Endodermal cell (in vitro differentiated cells): ENCODE measurements at regions not wholly inside any gene's neighbourhood (a gene's known extent, or its start where the extent isn't known, plus 50 kb on each side); places are given as distances from the start of the nearest gene placed in this dataset.

Experiments used
- DNase-seq: peaks from one replicate; pipeline ENCODE4 v3.0.0-alpha.2; 2017
- H3K27ac ChIP-seq: 2 replicates; pipeline ENCODE4 v1.5.1; 2013; ENCODE audit warnings: mild to moderate bottlenecking, low read depth, low read length, moderate library complexity
- H3K27me3 ChIP-seq: 2 replicates; pipeline ENCODE4 v1.6.1; 2013; ENCODE audit warnings: mild to moderate bottlenecking, low read length, moderate library complexity; ENCODE audit not compliant: insufficient read depth, control insufficient read depth, poor library complexity, severe bottlenecking
- H3K36me3 ChIP-seq: 2 replicates; pipeline ENCODE4 v1.7.0; 2013; ENCODE audit warnings: mild to moderate bottlenecking, low read length, moderate library complexity; ENCODE audit not compliant: control insufficient read depth, insufficient read depth
- H3K4me1 ChIP-seq: one replicate; pipeline ENCODE4 v1.7.0; 2013; ENCODE audit warnings: low read length; ENCODE audit not compliant: control insufficient read depth, insufficient read depth
- H3K4me3 ChIP-seq: 2 replicates; pipeline ENCODE4 v1.5.1; 2013; ENCODE audit warnings: mild to moderate bottlenecking, low read length, moderate library complexity
- H3K9ac ChIP-seq: 2 replicates; pipeline ENCODE4 v1.6.1; 2013; ENCODE audit warnings: mild to moderate bottlenecking, low read length, moderate library complexity; ENCODE audit not compliant: poor library complexity, severe bottlenecking; ENCODE audit errors: extremely low read depth
- H3K9me3 ChIP-seq: 2 replicates; pipeline ENCODE4 v1.6.1; 2013; ENCODE audit warnings: mild to moderate bottlenecking, low read length, moderate library complexity; ENCODE audit not compliant: control insufficient read depth
- H3K27ac Mint-ChIP-seq: 2 replicates; pipeline ENCODE4 v1.8.0; 2020; ENCODE audit warnings: mixed read lengths
- H3K27me3 Mint-ChIP-seq: 2 replicates; pipeline ENCODE4 v1.8.0; 2021; ENCODE audit warnings: mild to moderate bottlenecking, mixed read lengths; ENCODE audit not compliant: insufficient read depth
- H3K36me3 Mint-ChIP-seq: 2 replicates; pipeline ENCODE4 v1.8.0; 2020; ENCODE audit warnings: low read depth, mixed read lengths
- H3K4me1 Mint-ChIP-seq: 2 replicates; pipeline ENCODE4 v1.8.0; 2020; ENCODE audit warnings: mixed read lengths
- H3K4me3 Mint-ChIP-seq: 2 replicates; pipeline ENCODE4 v1.8.0; 2020; ENCODE audit warnings: mild to moderate bottlenecking, moderate library complexity, mixed read lengths
- H3K9me3 Mint-ChIP-seq: 2 replicates; pipeline ENCODE4 v1.8.0; 2020; ENCODE audit warnings: mild to moderate bottlenecking, mixed read lengths
- WGBS, 2 experiments: methylation state at CpG; one replicate each; pipeline versions ENCODE4 v1.1.5 to v1.1.7; 2013; ENCODE audit warnings: missing lambda C conversion rate in 2 of 2, mixed read lengths in 1 of 2; ENCODE audit not compliant: insufficient coverage in 1 of 2, insufficient read length in 1 of 2; 5-methylcytosine and 5-hydroxymethylcytosine counted together
- TF ChIP-seq, protein P1 (sequence below): fragments of 200-600 bp; sonication (generic); conservative IDR thresholded peaks from 2 replicates; pipeline ENCODE4 v1.5.0; 2021; ENCODE audit warnings: antibody characterized with exemption, mild to moderate bottlenecking

- H3K4me1 Mint-ChIP-seq, result peaks cover 9% of the 10 kb centered on the region
- TF ChIP-seq, protein P1, sequence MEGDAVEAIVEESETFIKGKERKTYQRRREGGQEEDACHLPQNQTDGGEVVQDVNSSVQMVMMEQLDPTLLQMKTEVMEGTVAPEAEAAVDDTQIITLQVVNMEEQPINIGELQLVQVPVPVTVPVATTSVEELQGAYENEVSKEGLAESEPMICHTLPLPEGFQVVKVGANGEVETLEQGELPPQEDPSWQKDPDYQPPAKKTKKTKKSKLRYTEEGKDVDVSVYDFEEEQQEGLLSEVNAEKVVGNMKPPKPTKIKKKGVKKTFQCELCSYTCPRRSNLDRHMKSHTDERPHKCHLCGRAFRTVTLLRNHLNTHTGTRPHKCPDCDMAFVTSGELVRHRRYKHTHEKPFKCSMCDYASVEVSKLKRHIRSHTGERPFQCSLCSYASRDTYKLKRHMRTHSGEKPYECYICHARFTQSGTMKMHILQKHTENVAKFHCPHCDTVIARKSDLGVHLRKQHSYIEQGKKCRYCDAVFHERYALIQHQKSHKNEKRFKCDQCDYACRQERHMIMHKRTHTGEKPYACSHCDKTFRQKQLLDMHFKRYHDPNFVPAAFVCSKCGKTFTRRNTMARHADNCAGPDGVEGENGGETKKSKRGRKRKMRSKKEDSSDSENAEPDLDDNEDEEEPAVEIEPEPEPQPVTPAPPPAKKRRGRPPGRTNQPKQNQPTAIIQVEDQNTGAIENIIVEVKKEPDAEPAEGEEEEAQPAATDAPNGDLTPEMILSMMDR, result no peak
- H3K4me3 Mint-ChIP-seq, result no peak overlapping the region
- Histone ChIP-seq H3K4me1 (no peaks in the 10 kb centered on the region), H3K27ac (no peak overlapping the region), H3K9me3 (peaks cover 18% of the 10 kb centered on the region), H3K27me3 (no peaks in the 10 kb centered on the region), H3K4me3 (no peak overlapping the region), H3K36me3 (no peaks in the 10 kb centered on the region), H3K9ac (no peak overlapping the region)
- no peak overlapping the region for H3K27ac Mint-ChIP-seq
- no peak for DNase-seq
- peaks cover 8% of the 10 kb centered on the region for H3K9me3 Mint-ChIP-seq
- no peaks in the 10 kb centered on the region for H3K36me3 Mint-ChIP-seq
- H3K27me3 Mint-ChIP-seq, result no peaks in the 10 kb centered on the region
- 95% methylated on average over 4 of the region's 4 CpGs; no CpG with 5 or more reads in 1 of the 2 experiments for WGBS, 2 experiments
Measured at GRCh38 chr9:88889386-88889785, 101.9 kb upstream of the S1PR3 start.

- H3K27me3 ChIP-seq, result no peaks in the 10 kb centered on the region
- H3K27me3 Mint-ChIP-seq, result no peaks in the 10 kb centered on the region
- H3K36me3 ChIP-seq, result no peaks in the 10 kb centered on the region
- no peak overlapping the region for H3K27ac ChIP-seq
- no peaks in the 10 kb centered on the region for H3K4me1 ChIP-seq
- no peak overlapping the region for H3K4me3 ChIP-seq
- H3K36me3 Mint-ChIP-seq, result no peaks in the 10 kb centered on the region
- H3K4me3 Mint-ChIP-seq, result no peak overlapping the region
- H3K9me3 ChIP-seq, result peaks cover 13% of the 10 kb centered on the region
- DNase-seq, result no peak
- peaks cover 6% of the 10 kb centered on the region for H3K9me3 Mint-ChIP-seq
- no peak overlapping the region for H3K27ac Mint-ChIP-seq
- peaks cover 9% of the 10 kb centered on the region for H3K4me1 Mint-ChIP-seq
- WGBS, 2 experiments, result 96 to 100% methylated on average over 2 to 4 of the region's 4 CpGs
- TF ChIP-seq, protein P1, result no peak
- H3K9ac ChIP-seq, result no peak overlapping the region
Measured at GRCh38 chr9:88890546-88890945, 100.7 kb upstream of the S1PR3 start.

GRCh38 chr9:88891040-88891439 lies 100.2 kb upstream of the S1PR3 start:
- no peaks in the 10 kb centered on the region for H3K36me3 Mint-ChIP-seq
- no peaks in the 10 kb centered on the region for H3K27me3 ChIP-seq
- H3K4me3 Mint-ChIP-seq, result no peak overlapping the region
- no peak overlapping the region for H3K27ac ChIP-seq
- H3K4me1 ChIP-seq, result no peaks in the 10 kb centered on the region
- no peak for DNase-seq
- no peaks in the 10 kb centered on the region for H3K27me3 Mint-ChIP-seq
- H3K9me3 Mint-ChIP-seq, result peaks cover 5% of the 10 kb centered on the region
- no peak overlapping the region for H3K27ac Mint-ChIP-seq
- no peak overlapping the region for H3K9ac ChIP-seq
- peaks cover 13% of the 10 kb centered on the region for H3K9me3 ChIP-seq
- no peak overlapping the region for H3K4me3 ChIP-seq
- TF ChIP-seq, protein P1, result no peak
- no peaks in the 10 kb centered on the region for H3K36me3 ChIP-seq
- WGBS, 2 experiments, result 89 to 100% methylated on average over 1 to 2 of the region's 2 CpGs
- peaks cover 5% of the 10 kb centered on the region for H3K4me1 Mint-ChIP-seq
